Putamen (tissue), 1 donor: ENCODE measurements at regions not wholly inside any gene's neighbourhood (a gene's known extent, or its start where the extent isn't known, plus 50 kb on each side); places are given as distances from the start of the nearest gene placed in this dataset.

Experiments
- DNase-seq: peaks from one replicate; pipeline ENCODE4 v3.0.0-alpha.2; 2016; ENCODE audit warnings: low spot score

- DNase-seq = no peak
These were observed 1498.5 kb upstream of the TMEM132C start for GRCh38 chr12:126768517-126768916.

GRCh38 chr12:126770188-126770587 is 1496.8 kb upstream of the TMEM132C start:
- no peak for DNase-seq

GRCh38 chr12:126772171-126772864 is 1494.7 kb upstream of the TMEM132C start:
- no peak for DNase-seq

GRCh38 chr12:126773012-126773411 is 1494.0 kb upstream of the TMEM132C start:
- no peak for DNase-seq

GRCh38 chr12:126773491-126773890 is 1493.5 kb upstream of the TMEM132C start:
- no peak for DNase-seq

GRCh38 chr12:126776026-126776655 is 1490.8 kb upstream of the TMEM132C start:
- no peak for DNase-seq

- DNase-seq = no peak
These were observed 1486.6 kb upstream of the TMEM132C start for GRCh38 chr12:126780343-126780742.

- no peak for DNase-seq
These were observed 1485.4 kb upstream of the TMEM132C start for GRCh38 chr12:126781593-126781992.

GRCh38 chr12:126782083-126782482 is 1484.9 kb upstream of the TMEM132C start:
- no peak for DNase-seq

- no peak for DNase-seq
These were observed 1482.5 kb upstream of the TMEM132C start for GRCh38 chr12:126784328-126784921.

- DNase-seq = no peak
These were observed 1477.0 kb upstream of the TMEM132C start for GRCh38 chr12:126789963-126790362.

- no peak for DNase-seq
These were observed 1475.8 kb upstream of the TMEM132C start for GRCh38 chr12:126791122-126791521.

GRCh38 chr12:126792411-126792810 is 1474.6 kb upstream of the TMEM132C start:
- no peak for DNase-seq

- no peak for DNase-seq
These were observed 1469.4 kb upstream of the TMEM132C start for GRCh38 chr12:126797525-126797924.

- DNase-seq = no peak
These were observed 1468.5 kb upstream of the TMEM132C start for GRCh38 chr12:126798449-126798848.

- DNase-seq = no peak
These were observed 1459.6 kb upstream of the TMEM132C start for GRCh38 chr12:126807312-126807865.

- no peak for DNase-seq
These were observed 1455.6 kb upstream of the TMEM132C start for GRCh38 chr12:126811391-126811790.

GRCh38 chr12:126819554-126819953 is 1447.4 kb upstream of the TMEM132C start:
- no peak for DNase-seq

GRCh38 chr12:126830778-126831680 is 1435.9 kb upstream of the TMEM132C start:
- DNase-seq = no peak

- DNase-seq = no peak
These were observed 1429.3 kb upstream of the TMEM132C start for GRCh38 chr12:126837697-126838096.

- DNase-seq = peak; percentile 5
These were observed 1422.9 kb upstream of the TMEM132C start for GRCh38 chr12:126843915-126844669.
